HG02981 (cell line): ENCODE measurements at regions not wholly inside any gene's neighbourhood (a gene's known extent, or its start where the extent isn't known, plus 50 kb on each side); places are given as distances from the start of the nearest gene placed in this dataset.
"Not testable (repeated sequence)": the region's sequence is repeated elsewhere in the genome, so short reads cannot be mapped to it uniquely, and the experiment has no call there.

Experiments
- ATAC-seq: cut with Tn5 transposase; IDR thresholded peaks from one replicate; pipeline ENCODE4 v1.9.1; 2021; ENCODE audit warnings: mild to moderate bottlenecking, moderate library complexity; ENCODE audit not compliant: unreplicated experiment

GRCh38 chr10:63901881-63902280 lies 380.7 kb downstream of the REEP3 start:
- ATAC-seq = no peak

- ATAC-seq = no peak
Measured at GRCh38 chr10:63910806-63911205, 389.6 kb downstream of the REEP3 start.

GRCh38 chr10:63915240-63915639 lies 394.0 kb downstream of the REEP3 start:
- no peak for ATAC-seq

GRCh38 chr10:63917363-63917762 lies 396.2 kb downstream of the REEP3 start:
- no peak for ATAC-seq

- no peak for ATAC-seq
Measured at GRCh38 chr10:63919575-63920279, 398.5 kb downstream of the REEP3 start.

GRCh38 chr10:63920926-63921325 lies 399.7 kb downstream of the REEP3 start:
- ATAC-seq = no peak

GRCh38 chr10:63921908-63922467 lies 400.8 kb downstream of the REEP3 start:
- ATAC-seq = no peak

- no peak for ATAC-seq
Measured at GRCh38 chr10:63922468-63923284, 401.5 kb downstream of the REEP3 start.

- no peak for ATAC-seq
Measured at GRCh38 chr10:63929831-63930467, 408.7 kb downstream of the REEP3 start.

GRCh38 chr10:63930584-63930983 lies 409.4 kb downstream of the REEP3 start:
- no peak for ATAC-seq

- no peak for ATAC-seq
Measured at GRCh38 chr10:63935705-63936104, 414.5 kb downstream of the REEP3 start.

- ATAC-seq = no peak
Measured at GRCh38 chr10:63940277-63940922, 419.2 kb downstream of the REEP3 start.

- ATAC-seq = no peak
Measured at GRCh38 chr10:63964406-63964805, 443.2 kb downstream of the REEP3 start.

GRCh38 chr10:63965846-63966245 lies 444.6 kb downstream of the REEP3 start:
- no peak for ATAC-seq

GRCh38 chr10:63972949-63973827 lies 452.0 kb downstream of the REEP3 start:
- ATAC-seq = no peak

GRCh38 chr10:63976538-63976937 lies 455.3 kb downstream of the REEP3 start:
- peak; percentile 85 for ATAC-seq

- peak; percentile 70 for ATAC-seq
Measured at GRCh38 chr10:63977329-63977923, 456.2 kb downstream of the REEP3 start.

GRCh38 chr10:63980870-63981269 lies 459.7 kb downstream of the REEP3 start:
- ATAC-seq = not testable (repeated sequence)

GRCh38 chr10:63984061-63984460 lies 462.9 kb downstream of the REEP3 start:
- not testable (repeated sequence) for ATAC-seq

- no peak for ATAC-seq
Measured at GRCh38 chr10:63986536-63986935, 465.3 kb downstream of the REEP3 start.
